NT2/D1 (cell line): ENCODE measurements at regions not wholly inside any gene's neighbourhood (a gene's known extent, or its start where the extent isn't known, plus 50 kb on each side); places are given as distances from the start of the nearest gene placed in this dataset.

Source experiments
- YY1 ChIP-seq: IDR thresholded peaks from 2 replicates; pipeline ENCODE4 v1.6.1; 2011; ENCODE audit not compliant: insufficient read length, insufficient read depth
- ZNF274 ChIP-seq: IDR thresholded peaks from 2 replicates; pipeline ENCODE4 v1.6.1; 2011; ENCODE audit warnings: mild to moderate bottlenecking, low read depth, low read length

GRCh38 chr2:42860319-42861094 is 68.1 kb upstream of the HAAO start:
- TF ChIP-seq YY1 (no peak), ZNF274 (no peak)
